ENCODE measurements at regions not wholly inside any gene's neighbourhood (a gene's known extent, or its start where the extent isn't known, plus 50 kb on each side); places are given as distances from the start of the nearest gene placed in this dataset.

- no peaks in the 10 kb centered on the region for H3K27me3 ChIP-seq
- peak; percentile 18 to 49 (median 27) for DNase-seq
- peaks cover 40% of the 10 kb centered on the region for H3K4me1 ChIP-seq
- intact Hi-C loops (cut with DNase I): no loop called here
- H3K4me3 ChIP-seq: no peak overlapping the region
- TF ChIP-seq, protein P1, sequence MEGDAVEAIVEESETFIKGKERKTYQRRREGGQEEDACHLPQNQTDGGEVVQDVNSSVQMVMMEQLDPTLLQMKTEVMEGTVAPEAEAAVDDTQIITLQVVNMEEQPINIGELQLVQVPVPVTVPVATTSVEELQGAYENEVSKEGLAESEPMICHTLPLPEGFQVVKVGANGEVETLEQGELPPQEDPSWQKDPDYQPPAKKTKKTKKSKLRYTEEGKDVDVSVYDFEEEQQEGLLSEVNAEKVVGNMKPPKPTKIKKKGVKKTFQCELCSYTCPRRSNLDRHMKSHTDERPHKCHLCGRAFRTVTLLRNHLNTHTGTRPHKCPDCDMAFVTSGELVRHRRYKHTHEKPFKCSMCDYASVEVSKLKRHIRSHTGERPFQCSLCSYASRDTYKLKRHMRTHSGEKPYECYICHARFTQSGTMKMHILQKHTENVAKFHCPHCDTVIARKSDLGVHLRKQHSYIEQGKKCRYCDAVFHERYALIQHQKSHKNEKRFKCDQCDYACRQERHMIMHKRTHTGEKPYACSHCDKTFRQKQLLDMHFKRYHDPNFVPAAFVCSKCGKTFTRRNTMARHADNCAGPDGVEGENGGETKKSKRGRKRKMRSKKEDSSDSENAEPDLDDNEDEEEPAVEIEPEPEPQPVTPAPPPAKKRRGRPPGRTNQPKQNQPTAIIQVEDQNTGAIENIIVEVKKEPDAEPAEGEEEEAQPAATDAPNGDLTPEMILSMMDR (IDR thresholded peaks at IDR 0.05): no peak
- peak; percentile 63 for ATAC-seq
- peak overlapping the region in 2 of 4 donors; percentile 47 to 67 for H3K27ac ChIP-seq
- H3K9me3 ChIP-seq: no peaks in the 10 kb centered on the region
- 51 to 61% methylated on average over 4 of the region's 4 CpGs for WGBS, 2 donors
- H3K36me3 ChIP-seq (replicated peaks in 1 of 2; ENCODE audit: insufficient read depth in 1 of 2, low read depth in 2 of 2): no peaks in the 10 kb centered on the region
Measured at GRCh38 chrX:13198056-13198761, 121.6 kb downstream of the ATXN3L start.

DNA sequence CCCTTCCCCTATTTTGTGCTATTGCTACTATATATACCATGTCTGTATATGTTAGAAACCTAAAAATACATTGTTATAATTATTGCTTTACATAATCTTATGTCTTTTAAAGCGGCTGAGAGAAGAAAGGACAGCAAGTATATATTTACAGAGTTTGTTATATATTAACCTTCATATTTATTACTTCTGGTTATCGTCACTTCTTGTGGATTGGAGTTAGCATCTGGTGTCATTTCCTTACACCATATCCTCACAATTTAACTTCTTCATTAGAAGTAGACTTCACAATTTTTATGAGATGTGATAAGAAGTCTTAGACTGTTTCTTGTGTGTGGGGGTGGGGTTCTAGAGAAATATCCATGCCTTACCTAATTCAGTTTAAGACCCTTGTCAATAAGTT, 123.1 kb downstream of the ATXN3L start:
- 29 to 34% methylated on average over 2 of the region's 2 CpGs for WGBS, 2 donors
- intact Hi-C loops (cut with DNase I): no loop called here
- no peak overlapping the region for H3K4me3 ChIP-seq
- no peaks in the 10 kb centered on the region for H3K9me3 ChIP-seq
- DNase-seq: no peak
- no peaks in the 10 kb centered on the region for H3K36me3 ChIP-seq (replicated peaks in 1 of 2; ENCODE audit: insufficient read depth in 1 of 2, low read depth in 2 of 2)
- TF ChIP-seq, protein P1 (IDR thresholded peaks at IDR 0.05): no peak
- TF ChIP-seq POLR2A (IDR thresholded peaks at IDR 0.05): no peak
- H3K27ac ChIP-seq: no peak overlapping the region
- peaks cover 33% of the 10 kb centered on the region for H3K4me1 ChIP-seq
- no peak for ATAC-seq
- H3K27me3 ChIP-seq: no peaks in the 10 kb centered on the region

DNA sequence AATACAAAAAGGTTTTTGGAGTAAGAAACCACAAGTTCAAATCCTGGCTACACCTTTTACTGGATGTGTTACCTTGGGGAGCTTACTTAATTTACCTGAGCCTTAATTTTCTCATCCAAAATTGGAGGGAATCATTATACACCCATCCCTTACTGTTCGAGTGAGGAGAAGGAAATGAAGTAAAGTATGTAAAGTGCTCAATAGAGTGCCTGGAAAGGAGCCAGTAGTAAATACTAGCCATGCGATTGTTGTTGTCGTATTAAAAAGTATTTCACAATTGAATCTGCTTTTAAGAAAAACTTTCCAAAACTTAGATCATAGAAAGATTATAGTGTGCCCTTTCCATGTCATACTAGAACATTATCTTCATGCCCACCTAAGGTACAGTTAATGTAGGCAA, 124.5 kb downstream of the ATXN3L start:
- Histone ChIP-seq H3K27me3 (no peaks in the 10 kb centered on the region), H3K9me3 (no peaks in the 10 kb centered on the region), H3K27ac (peak overlapping the region in 2 of 4 donors; percentile 23 to 69), H3K4me3 (no peak overlapping the region), H3K4me1 (peaks cover 33% of the 10 kb centered on the region), H3K36me3 (replicated peaks in 1 of 2; ENCODE audit: insufficient read depth in 1 of 2, low read depth in 2 of 2) (no peaks in the 10 kb centered on the region)
- DNase-seq: no peak
- ATAC-seq: no peak
- TF ChIP-seq POLR2A (IDR thresholded peaks at IDR 0.05): no peak
- TF ChIP-seq, protein P1 (IDR thresholded peaks at IDR 0.05): no peak
- intact Hi-C loops (cut with DNase I): no loop called here
- 14 to 29% methylated on average over 3 of the region's 3 CpGs for WGBS, 2 donors

GRCh38 chrX:13194291-13195103, 125.4 kb downstream of the ATXN3L start:
- no peak overlapping the region for H3K4me3 ChIP-seq
- H3K27ac ChIP-seq: peak overlapping the region in 3 of 4 donors; percentile 23 to 69 (median 65)
- H3K9me3 ChIP-seq: no peaks in the 10 kb centered on the region
- no peaks in the 10 kb centered on the region for H3K27me3 ChIP-seq
- no peaks in the 10 kb centered on the region for H3K36me3 ChIP-seq (replicated peaks in 1 of 2; ENCODE audit: insufficient read depth in 1 of 2, low read depth in 2 of 2)
- WGBS, 2 donors: 6 to 10% methylated on average over 4 of the region's 4 CpGs
- TF ChIP-seq, protein P1 (IDR thresholded peaks at IDR 0.05): no peak
- ATAC-seq (peak; percentile 74), DNase-seq (peak in 2 of 4 donors; percentile 19 to 58)
- intact Hi-C loops (cut with DNase I): no loop called here
- peaks cover 33% of the 10 kb centered on the region for H3K4me1 ChIP-seq

Measured in body of pancreas (tissue), 4 donors.